ENCODE measurements at regions not wholly inside any gene's neighbourhood (a gene's known extent, or its start where the extent isn't known, plus 50 kb on each side); places are given as distances from the start of the nearest gene placed in this dataset.

- no peak for TF ChIP-seq POLR2A (IDR thresholded peaks at IDR 0.05)
- TF ChIP-seq, protein P1, sequence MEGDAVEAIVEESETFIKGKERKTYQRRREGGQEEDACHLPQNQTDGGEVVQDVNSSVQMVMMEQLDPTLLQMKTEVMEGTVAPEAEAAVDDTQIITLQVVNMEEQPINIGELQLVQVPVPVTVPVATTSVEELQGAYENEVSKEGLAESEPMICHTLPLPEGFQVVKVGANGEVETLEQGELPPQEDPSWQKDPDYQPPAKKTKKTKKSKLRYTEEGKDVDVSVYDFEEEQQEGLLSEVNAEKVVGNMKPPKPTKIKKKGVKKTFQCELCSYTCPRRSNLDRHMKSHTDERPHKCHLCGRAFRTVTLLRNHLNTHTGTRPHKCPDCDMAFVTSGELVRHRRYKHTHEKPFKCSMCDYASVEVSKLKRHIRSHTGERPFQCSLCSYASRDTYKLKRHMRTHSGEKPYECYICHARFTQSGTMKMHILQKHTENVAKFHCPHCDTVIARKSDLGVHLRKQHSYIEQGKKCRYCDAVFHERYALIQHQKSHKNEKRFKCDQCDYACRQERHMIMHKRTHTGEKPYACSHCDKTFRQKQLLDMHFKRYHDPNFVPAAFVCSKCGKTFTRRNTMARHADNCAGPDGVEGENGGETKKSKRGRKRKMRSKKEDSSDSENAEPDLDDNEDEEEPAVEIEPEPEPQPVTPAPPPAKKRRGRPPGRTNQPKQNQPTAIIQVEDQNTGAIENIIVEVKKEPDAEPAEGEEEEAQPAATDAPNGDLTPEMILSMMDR (IDR thresholded peaks at IDR 0.05 in 4 of 5, conservative IDR thresholded peaks at IDR 0.05 in 1 of 5), result no peak
- in situ Hi-C loops (cut with MboI; ENCODE audit: low sequenced_read_pairs in 4 of 4) (no loop called here), intact Hi-C loops (cut with DNase I; ENCODE audit: low total_unique reads) (no loop called here)
- Histone ChIP-seq H3K27me3 (no peaks in the 10 kb centered on the region), H3K27ac (no peak overlapping the region), H3K4me3 (no peak overlapping the region), H3K4me1 (no peaks in the 10 kb centered on the region), H3K36me3 (no peaks in the 10 kb centered on the region), H3K9me3 (no peaks in the 10 kb centered on the region)
- DNase-seq (no peak), ATAC-seq (no peak)
Observed at GRCh38 chr2:128641421-128642080, 322.9 kb upstream of the HS6ST1 start.

GRCh38 chr2:128642316-128642715 lies 323.6 kb upstream of the HS6ST1 start:
- in situ Hi-C loops (cut with MboI; ENCODE audit: low sequenced_read_pairs in 4 of 4), result no loop called here
- intact Hi-C loops (cut with DNase I; ENCODE audit: low total_unique reads), result no loop called here
- TF ChIP-seq, protein P1 (IDR thresholded peaks at IDR 0.05 in 4 of 5, conservative IDR thresholded peaks at IDR 0.05 in 1 of 5), result no peak
- no peaks in the 10 kb centered on the region for H3K27me3 ChIP-seq
- ATAC-seq (no peak), DNase-seq (no peak)
- H3K4me1 ChIP-seq, result no peaks in the 10 kb centered on the region
- H3K4me3 ChIP-seq, result no peak overlapping the region
- no peaks in the 10 kb centered on the region for H3K36me3 ChIP-seq
- H3K9me3 ChIP-seq, result no peaks in the 10 kb centered on the region
- no peak overlapping the region for H3K27ac ChIP-seq

- DNase-seq (no peak), ATAC-seq (no peak)
- Histone ChIP-seq H3K4me1 (no peaks in the 10 kb centered on the region), H3K27me3 (no peaks in the 10 kb centered on the region), H3K9me3 (no peaks in the 10 kb centered on the region), H3K36me3 (no peaks in the 10 kb centered on the region), H3K27ac (no peak overlapping the region), H3K4me3 (no peak overlapping the region)
- TF ChIP-seq, protein P1 (IDR thresholded peaks at IDR 0.05 in 4 of 5, conservative IDR thresholded peaks at IDR 0.05 in 1 of 5), result no peak
- TF ChIP-seq POLR2A (IDR thresholded peaks at IDR 0.05), result no peak
- in situ Hi-C loops (cut with MboI; ENCODE audit: low sequenced_read_pairs in 4 of 4) (no loop called here), intact Hi-C loops (cut with DNase I; ENCODE audit: low total_unique reads) (no loop called here)
Observed at GRCh38 chr2:128642821-128643220, 324.2 kb upstream of the HS6ST1 start.

DNA sequence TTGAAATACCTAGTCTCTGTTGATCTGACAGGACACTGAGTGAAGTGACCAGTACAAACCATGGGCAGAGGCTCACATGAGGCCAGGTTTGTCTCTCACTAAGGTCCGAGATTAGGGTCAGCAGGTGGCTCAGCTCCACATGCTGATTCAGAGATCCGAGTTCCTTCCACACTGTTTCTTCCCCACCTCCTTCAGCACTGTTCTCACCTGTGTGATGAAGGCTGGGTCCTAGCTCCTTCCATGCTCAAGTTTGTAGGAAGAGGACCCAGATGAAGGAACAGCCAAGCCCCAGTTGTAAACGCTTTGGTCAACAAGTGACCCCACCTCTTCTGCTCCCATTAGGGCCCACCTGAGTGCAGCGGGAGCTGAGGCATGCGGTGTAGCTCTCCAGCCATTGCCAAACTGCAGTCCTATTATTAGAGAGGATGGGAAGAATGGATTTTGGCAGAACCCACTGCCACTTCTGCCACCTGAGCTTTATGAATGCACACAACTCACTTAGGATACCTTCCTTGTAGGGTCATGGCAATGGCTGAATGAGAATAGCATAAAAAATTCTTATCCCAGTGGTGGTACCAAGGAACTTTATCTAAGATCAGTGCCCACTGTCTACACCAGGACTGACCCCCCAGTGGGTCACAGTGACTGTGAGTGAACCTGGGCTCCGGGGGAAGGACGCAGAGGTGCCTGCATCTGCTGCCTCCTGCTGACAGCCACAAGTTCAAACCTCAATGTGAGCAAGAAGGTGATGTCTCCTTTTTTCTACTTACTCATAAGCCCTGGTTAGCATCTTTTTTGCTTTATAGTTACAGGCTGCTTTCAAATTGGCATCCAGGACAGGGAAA lies 324.8 kb upstream of the HS6ST1 start:
- intact Hi-C loops (cut with DNase I; ENCODE audit: low total_unique reads) (no loop called here), in situ Hi-C loops (cut with MboI; ENCODE audit: low sequenced_read_pairs in 4 of 4) (no loop called here)
- Histone ChIP-seq H3K27ac (no peak overlapping the region), H3K4me1 (no peaks in the 10 kb centered on the region), H3K27me3 (no peaks in the 10 kb centered on the region), H3K9me3 (no peaks in the 10 kb centered on the region), H3K4me3 (no peak overlapping the region), H3K36me3 (no peaks in the 10 kb centered on the region)
- no peak for DNase-seq
- TF ChIP-seq, protein P1 (IDR thresholded peaks at IDR 0.05 in 4 of 5, conservative IDR thresholded peaks at IDR 0.05 in 1 of 5), result no peak
- TF ChIP-seq POLR2A (IDR thresholded peaks at IDR 0.05), result no peak
- no peak for ATAC-seq
